ENCODE measurements at regions not wholly inside any gene's neighbourhood (a gene's known extent, or its start where the extent isn't known, plus 50 kb on each side); places are given as distances from the start of the nearest gene placed in this dataset.

- Histone ChIP-seq H3K27me3 (ENCODE audit: low read length) (peaks cover 10% of the 10 kb centered on the region; the same call in 1 of the 2 replicates), H4K20me1 (ENCODE audit: low read length) (no peaks in the 10 kb centered on the region), H3K4me2 (ENCODE audit: low read length) (no peak overlapping the region), H3K36me3 (ENCODE audit: low read depth, low read length) (no peaks in the 10 kb centered on the region), H3K4me1 (ENCODE audit: insufficient read depth, low read length) (no peaks in the 10 kb centered on the region), H3K4me3 (ENCODE audit: low read length) (no peak overlapping the region), H3K9ac (ENCODE audit: low read length) (no peak overlapping the region), H3K79me2 (ENCODE audit: low read length) (no peaks in the 10 kb centered on the region), H3K27ac (ENCODE audit: low read length) (no peak overlapping the region), H2AFZ (ENCODE audit: low read length) (no peak overlapping the region), H3F3A (ENCODE audit: low read length, unreplicated experiment) (no peaks in the 10 kb centered on the region), H3K9me2 (replicated peaks; ENCODE audit: low read length) (no peaks in the 10 kb centered on the region), H3K9me3 (ENCODE audit: low read length) (no peaks in the 10 kb centered on the region)
- POLR2A ChIA-PET (ENCODE audit: unreplicated experiment) = no interaction called here
- CTCF ChIA-PET = no interaction called here
- DNase-seq (no peak), ATAC-seq (no peak)
- BruUV-seq (replicated peaks) = no TSS peak
- TF ChIP-seq EZH2phosphoT487 (IDR thresholded peaks at IDR 0.05; ENCODE audit: borderline replicate concordance, low read length) = no peak
- TF ChIP-seq EZH2 (IDR thresholded peaks at IDR 0.05; ENCODE audit: low read length, unreplicated experiment) = no peak
- no peak for TF ChIP-seq CTCF (conservative IDR thresholded peaks at IDR 0.05; ENCODE audit: low read depth, low read length)
- intact Hi-C loops (cut with micrococcal nuclease) = no loop called here
Observed at GRCh38 chr13:22235950-22236290, 565.0 kb downstream of the FGF9 start.

GRCh38 chr13:22238269-22238668 lies 567.4 kb downstream of the FGF9 start:
- Histone ChIP-seq H3K27ac (ENCODE audit: low read length) (no peak overlapping the region), H3K9ac (ENCODE audit: low read length) (no peak overlapping the region), H3K4me3 (ENCODE audit: low read length) (no peak overlapping the region), H4K20me1 (ENCODE audit: low read length) (no peaks in the 10 kb centered on the region), H3K4me2 (ENCODE audit: low read length) (no peak overlapping the region), H3K27me3 (ENCODE audit: low read length) (peaks cover 10% of the 10 kb centered on the region; the same call in 1 of the 2 replicates), H3K9me2 (replicated peaks; ENCODE audit: low read length) (no peaks in the 10 kb centered on the region), H3F3A (ENCODE audit: low read length, unreplicated experiment) (no peaks in the 10 kb centered on the region), H2AFZ (ENCODE audit: low read length) (no peak overlapping the region), H3K9me3 (ENCODE audit: low read length) (no peaks in the 10 kb centered on the region), H3K36me3 (ENCODE audit: low read depth, low read length) (no peaks in the 10 kb centered on the region), H3K4me1 (ENCODE audit: insufficient read depth, low read length) (no peaks in the 10 kb centered on the region), H3K79me2 (ENCODE audit: low read length) (no peaks in the 10 kb centered on the region)
- no peak for ATAC-seq
- ChIA-PET CTCF (no interaction called here), POLR2A (ENCODE audit: unreplicated experiment) (interaction anchor here (0.6 kb wide), 1 partner anchor 235 kb away, joined by 3 read pairs; no protein-coding TSS in a partner anchor)
- no TSS peak for BruUV-seq (replicated peaks)
- intact Hi-C loops (cut with micrococcal nuclease) = no loop called here
- no peak for TF ChIP-seq EZH2 (IDR thresholded peaks at IDR 0.05; ENCODE audit: low read length, unreplicated experiment)
- TF ChIP-seq EZH2phosphoT487 (IDR thresholded peaks at IDR 0.05; ENCODE audit: borderline replicate concordance, low read length) = no peak
- no peak for TF ChIP-seq CTCF (conservative IDR thresholded peaks at IDR 0.05; ENCODE audit: low read depth, low read length)
- DNase-seq = no peak

- Histone ChIP-seq H3K4me1 (ENCODE audit: insufficient read depth, low read length) (no peaks in the 10 kb centered on the region), H3K27me3 (ENCODE audit: low read length) (peaks cover 7% of the 10 kb centered on the region; the same call in 1 of the 2 replicates), H3K27ac (ENCODE audit: low read length) (no peak overlapping the region), H3K4me2 (ENCODE audit: low read length) (no peak overlapping the region), H3K79me2 (ENCODE audit: low read length) (no peaks in the 10 kb centered on the region), H2AFZ (ENCODE audit: low read length) (no peak overlapping the region), H4K20me1 (ENCODE audit: low read length) (no peaks in the 10 kb centered on the region), H3K9me3 (ENCODE audit: low read length) (no peaks in the 10 kb centered on the region), H3K9me2 (replicated peaks; ENCODE audit: low read length) (no peaks in the 10 kb centered on the region), H3F3A (ENCODE audit: low read length, unreplicated experiment) (no peaks in the 10 kb centered on the region), H3K36me3 (ENCODE audit: low read depth, low read length) (no peaks in the 10 kb centered on the region), H3K4me3 (ENCODE audit: low read length) (no peak overlapping the region), H3K9ac (ENCODE audit: low read length) (no peak overlapping the region)
- no peak for DNase-seq
- ChIA-PET CTCF (no interaction called here), POLR2A (ENCODE audit: unreplicated experiment) (no interaction called here)
- BruUV-seq (replicated peaks) = no TSS peak
- TF ChIP-seq CTCF (conservative IDR thresholded peaks at IDR 0.05; ENCODE audit: low read depth, low read length) (no peak), EZH2phosphoT487 (IDR thresholded peaks at IDR 0.05; ENCODE audit: borderline replicate concordance, low read length) (no peak), EZH2 (IDR thresholded peaks at IDR 0.05; ENCODE audit: low read length, unreplicated experiment) (no peak)
- intact Hi-C loops (cut with micrococcal nuclease) = no loop called here
- no peak for ATAC-seq
Observed at GRCh38 chr13:22240716-22241115, 569.8 kb downstream of the FGF9 start.
